Activated CD4-positive, CD25-positive, alpha-beta regulatory T cell (primary cell): ENCODE measurements at regions not wholly inside any gene's neighbourhood (a gene's known extent, or its start where the extent isn't known, plus 50 kb on each side); places are given as distances from the start of the nearest gene placed in this dataset.

Experiments used
- DNase-seq, 4 experiments: peaks; one replicate each; lab custom pipeline; 2025; lab: John Stamatoyannopoulos, UW

- no peak for DNase-seq
Observed at GRCh38 chr18:67232406-67232805, 284.1 kb downstream of the DSEL start.

GRCh38 chr18:67222887-67223286 is 293.6 kb downstream of the DSEL start:
- DNase-seq = no peak

GRCh38 chr18:67219821-67220220 is 296.7 kb downstream of the DSEL start:
- no peak for DNase-seq

DNA sequence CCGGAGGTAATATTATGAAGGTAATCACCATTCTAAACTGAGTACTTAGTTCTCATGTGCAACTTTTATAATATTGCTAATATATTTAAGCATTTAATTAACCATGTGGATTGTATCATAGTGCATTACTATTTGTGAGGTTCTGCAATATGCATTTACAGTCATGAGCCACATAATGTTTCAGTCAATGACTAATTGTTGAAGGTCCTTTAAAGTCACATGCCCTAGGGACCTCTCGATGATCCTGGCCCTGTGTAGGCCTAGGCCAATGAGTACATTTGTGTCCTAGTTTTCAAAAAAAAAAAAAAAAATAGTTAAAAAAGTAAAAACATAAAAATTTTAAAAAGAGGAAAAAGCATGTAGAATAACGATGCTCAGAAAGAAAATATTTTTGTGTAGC is 298.0 kb downstream of the DSEL start:
- DNase-seq = no peak

DNA sequence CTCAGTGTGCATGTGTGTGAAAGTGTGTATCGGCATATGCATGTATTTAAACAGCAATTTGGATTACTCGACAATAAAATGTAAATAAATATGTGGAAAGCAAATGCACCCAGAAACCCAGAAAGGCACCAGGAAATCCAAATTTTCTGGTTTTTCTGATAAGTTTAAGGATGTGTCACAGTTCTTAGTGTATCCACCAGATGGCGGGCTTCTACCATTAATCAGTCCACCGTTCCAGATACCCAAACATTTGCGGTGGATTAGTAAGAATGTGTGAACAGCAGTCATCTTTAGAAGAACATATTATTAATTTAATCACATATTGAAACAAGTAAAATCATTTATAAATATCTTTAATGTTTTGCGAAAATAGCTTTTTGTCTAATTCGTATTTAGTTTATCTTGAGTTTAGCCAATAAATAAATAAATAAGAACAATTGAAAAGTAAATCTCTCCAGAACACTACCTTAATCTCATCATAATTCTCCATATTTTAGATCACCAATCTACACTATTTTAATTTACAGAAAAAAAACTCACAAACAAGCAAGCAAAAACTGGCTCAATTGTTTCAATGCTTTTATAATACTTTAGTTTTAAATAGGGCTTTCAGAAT is 298.9 kb downstream of the DSEL start:
- DNase-seq = peak in 3 of 4 experiments; percentile 9 to 11 (median 11)

GRCh38 chr18:67216846-67217245 is 299.7 kb downstream of the DSEL start:
- DNase-seq = no peak

DNA sequence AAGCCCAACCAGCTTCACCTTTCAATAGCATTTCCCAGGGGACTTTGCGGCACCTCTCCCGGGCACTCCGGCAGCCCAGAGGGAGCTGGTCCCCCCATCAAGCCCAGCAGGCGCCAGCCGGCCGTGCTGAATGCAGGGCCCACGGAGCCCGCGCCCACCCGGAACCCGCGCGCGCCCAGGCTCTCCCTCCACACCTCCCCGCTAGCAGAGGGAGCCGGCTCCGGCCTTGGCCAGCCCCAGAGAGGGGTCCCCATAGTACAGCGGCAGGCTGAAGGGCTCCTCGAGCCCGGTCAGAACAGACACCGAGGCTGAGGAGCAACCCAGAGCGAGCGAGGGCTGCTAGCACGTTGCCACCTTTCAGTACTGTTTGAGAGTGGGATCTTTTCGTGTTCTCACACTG is 300.8 kb downstream of the DSEL start:
- no peak for DNase-seq

DNA sequence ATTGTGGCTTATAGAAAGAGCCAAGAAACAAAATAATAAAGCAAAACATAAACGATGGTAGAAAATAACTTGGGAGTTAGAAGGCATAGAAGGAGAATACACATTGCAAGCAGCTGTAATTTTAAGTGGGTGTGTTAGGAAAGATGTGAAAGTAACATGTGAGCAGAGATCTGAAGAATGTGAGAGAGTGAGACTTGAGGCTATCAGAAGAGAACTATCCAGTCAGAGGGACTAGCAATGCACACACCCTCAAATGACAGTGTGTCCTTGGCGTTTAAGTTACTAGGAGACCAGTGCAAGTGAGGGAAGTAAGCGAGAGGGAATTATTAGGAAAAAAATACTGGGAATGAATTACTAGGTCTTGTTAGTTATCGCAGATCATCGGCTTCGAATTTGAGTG is 304.9 kb downstream of the DSEL start:
- no peak for DNase-seq

- no peak for DNase-seq
Observed at GRCh38 chr18:67200665-67201064, 315.9 kb downstream of the DSEL start.

DNA sequence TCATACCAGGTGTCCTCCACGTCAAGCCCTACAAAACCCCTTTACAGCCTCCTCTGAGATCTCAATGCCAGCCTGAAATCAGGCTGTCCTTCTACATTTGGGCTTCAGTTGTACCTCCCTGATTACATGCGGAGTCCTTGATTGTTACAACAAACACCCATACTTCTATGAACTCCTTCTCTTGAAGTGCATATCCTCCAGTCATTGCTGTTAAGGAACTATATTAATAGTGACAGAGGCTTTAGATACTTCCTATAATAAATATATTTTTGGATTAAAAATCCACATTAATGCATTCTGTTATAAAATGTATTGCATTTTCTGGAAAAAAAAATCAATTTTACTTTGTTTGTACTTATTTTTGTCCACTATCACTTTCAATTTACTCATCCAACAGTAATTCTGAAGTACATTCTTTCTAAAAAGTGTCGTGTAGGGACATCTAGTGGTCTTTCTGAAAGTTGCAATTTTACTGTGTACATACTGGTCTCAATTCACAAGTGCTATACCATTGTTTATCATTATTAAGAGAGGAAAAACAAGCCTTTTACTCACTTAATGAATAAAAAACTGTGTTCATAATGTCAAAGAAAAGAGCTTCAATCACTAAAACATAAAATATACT is 316.4 kb downstream of the DSEL start:
- DNase-seq = no peak

GRCh38 chr18:67194886-67195285 is 321.6 kb downstream of the DSEL start:
- no peak for DNase-seq

DNA sequence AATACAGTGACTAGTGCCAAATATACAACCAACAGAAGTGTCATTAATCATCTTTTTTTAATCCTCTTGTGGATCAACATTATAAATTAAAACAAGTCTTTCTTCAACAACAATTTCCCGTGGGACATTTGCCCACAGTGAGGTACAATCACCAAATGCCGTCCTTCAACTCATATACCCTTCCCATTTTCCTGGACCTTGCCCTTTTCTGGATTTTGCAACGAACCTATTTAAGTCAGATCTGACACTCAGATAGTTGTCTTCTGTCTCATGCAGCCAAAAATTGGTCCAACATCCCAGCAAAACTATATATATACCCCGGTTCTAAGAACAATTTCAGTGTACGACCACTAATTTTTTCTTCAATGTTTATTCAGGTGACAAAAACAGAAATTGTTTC is 324.0 kb downstream of the DSEL start:
- no peak for DNase-seq

DNA sequence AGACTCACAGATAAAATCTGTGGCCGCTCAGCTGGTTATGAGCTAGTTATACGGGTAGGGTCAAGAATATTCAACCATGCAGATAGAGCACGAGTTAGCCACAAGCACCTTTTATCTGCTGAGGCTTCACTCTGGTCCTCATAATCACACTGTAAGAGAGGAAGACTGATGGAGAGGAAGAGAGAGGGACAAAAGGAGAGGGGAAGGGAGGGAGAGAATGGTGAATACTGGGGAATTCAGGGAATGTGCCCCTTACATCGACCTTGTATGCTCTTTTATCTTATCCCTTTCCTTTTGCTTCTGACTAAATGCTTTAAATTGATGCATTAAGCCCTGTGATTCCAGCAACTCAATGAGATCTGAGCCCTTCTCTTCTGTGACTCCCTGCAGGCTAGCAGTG is 333.1 kb downstream of the DSEL start:
- no peak for DNase-seq

DNA sequence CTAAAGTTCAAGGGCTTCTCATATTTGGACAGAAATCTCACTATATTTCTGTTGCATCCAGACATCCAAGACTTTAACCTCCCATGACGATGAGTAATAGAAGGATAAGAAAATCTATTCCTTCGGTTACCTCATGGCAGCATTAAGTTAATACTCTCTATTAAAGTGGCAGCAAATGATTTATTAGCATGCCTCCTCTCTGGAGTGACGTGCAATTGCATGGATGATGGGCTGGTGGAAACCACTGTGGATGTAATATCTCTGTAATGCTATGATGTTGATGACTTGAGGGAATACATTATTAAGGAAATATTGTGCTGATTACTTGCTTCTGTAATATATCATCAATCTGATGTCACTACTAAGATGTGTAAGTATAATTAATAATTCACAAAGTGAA is 336.8 kb downstream of the DSEL start:
- DNase-seq = no peak

GRCh38 chr18:67159662-67160061 is 356.9 kb downstream of the DSEL start:
- no peak for DNase-seq

- no peak for DNase-seq
Observed at GRCh38 chr18:67154979-67155378, 361.5 kb downstream of the DSEL start.

GRCh38 chr18:67151366-67151765 is 365.2 kb downstream of the DSEL start:
- DNase-seq = no peak

GRCh38 chr18:67145586-67146292 is 370.8 kb downstream of the DSEL start:
- DNase-seq = no peak

- no peak for DNase-seq
Observed at GRCh38 chr18:67144329-67144728, 372.2 kb downstream of the DSEL start.

DNA sequence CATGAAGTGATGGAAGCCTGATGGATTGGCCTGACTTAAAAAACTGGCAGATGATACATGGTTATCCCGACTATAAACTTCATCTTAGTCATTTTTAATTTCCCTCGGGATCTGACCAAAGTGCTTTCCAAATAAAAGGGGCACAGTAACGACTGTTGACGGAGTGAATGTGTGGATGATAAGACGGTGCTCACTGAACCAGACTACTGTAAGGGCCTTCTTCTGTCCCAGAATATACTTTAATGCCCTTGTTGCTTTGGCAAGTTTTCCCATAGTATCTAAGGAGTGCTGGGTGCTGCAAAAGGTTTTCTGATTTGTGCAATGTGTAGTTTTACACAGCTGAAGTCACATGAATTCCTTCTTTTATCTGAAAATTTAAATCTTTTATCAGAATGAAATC is 373.5 kb downstream of the DSEL start:
- no peak for DNase-seq

DNA sequence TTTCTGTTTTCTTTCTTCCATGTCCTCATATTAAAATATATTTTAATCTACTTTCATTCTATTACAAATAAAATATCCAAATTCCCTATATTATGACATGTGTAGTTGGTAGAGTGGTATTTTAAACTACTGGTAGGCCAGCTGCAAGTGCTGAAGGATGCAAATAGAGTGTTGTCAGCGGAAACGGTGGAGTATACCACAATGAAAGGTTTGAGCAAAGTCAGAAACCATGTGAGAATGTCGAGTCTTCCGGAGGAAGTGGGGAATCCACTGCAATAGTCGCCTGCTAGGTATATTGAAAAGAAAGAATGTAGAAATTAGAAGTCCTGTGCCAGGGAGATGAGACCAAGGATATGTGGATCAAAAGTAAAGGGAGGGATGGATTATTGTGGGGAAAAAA is 373.9 kb downstream of the DSEL start:
- DNase-seq = no peak

GRCh38 chr18:67140495-67140894 is 376.0 kb downstream of the DSEL start:
- no peak for DNase-seq

- DNase-seq = no peak
Observed at GRCh38 chr18:67139899-67140298, 376.6 kb downstream of the DSEL start.

DNA sequence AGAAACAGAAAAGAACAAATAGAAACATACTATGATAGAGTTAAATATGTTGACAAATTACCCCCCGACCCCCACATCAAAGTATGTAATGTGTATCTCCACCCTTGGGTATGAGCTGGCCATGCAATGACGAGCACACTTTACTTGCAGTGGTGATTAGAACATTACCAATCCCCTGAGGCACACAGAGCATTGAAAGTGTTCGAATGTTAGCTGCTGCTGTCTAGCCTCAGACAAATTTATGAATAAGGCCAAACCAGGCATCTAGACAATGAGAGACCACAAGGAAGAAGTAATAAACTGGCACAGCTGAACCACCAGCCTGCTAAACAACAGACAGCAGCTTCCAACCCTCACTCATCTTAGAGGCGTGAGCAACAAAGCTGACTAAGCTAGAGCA is 380.5 kb downstream of the DSEL start:
- no peak for DNase-seq
